NCI-H2196 treated with DMSO at 0.1 percent for 48 hours (cell line): ENCODE measurements at regions not wholly inside any gene's neighbourhood (a gene's known extent, or its start where the extent isn't known, plus 50 kb on each side); places are given as distances from the start of the nearest gene placed in this dataset.

Experiments
- DNase-seq: peaks from one replicate; lab custom pipeline; 2025; ENCODE audit not compliant: unreplicated experiment; lab: John Stamatoyannopoulos, UW

- no peak for DNase-seq
Observed at GRCh38 chr2:172153156-172153555, 50.5 kb upstream of the DLX2 start.

GRCh38 chr2:172153757-172154156 is 51.1 kb upstream of the DLX2 start:
- no peak for DNase-seq

- no peak for DNase-seq
Observed at GRCh38 chr2:172155752-172156151, 53.1 kb upstream of the DLX2 start.

- no peak for DNase-seq
Observed at GRCh38 chr2:172160839-172161238, 58.1 kb upstream of the DLX2 start.

GRCh38 chr2:172162225-172162733 is 59.6 kb upstream of the DLX2 start:
- DNase-seq = no peak

GRCh38 chr2:172162739-172163336 is 60.1 kb upstream of the DLX2 start:
- DNase-seq = no peak

- no peak for DNase-seq
Observed at GRCh38 chr2:172168917-172169346, 66.2 kb upstream of the DLX2 start.

- DNase-seq = no peak
Observed at GRCh38 chr2:172169611-172170010, 66.9 kb upstream of the DLX2 start.

GRCh38 chr2:172172513-172173173 is 69.9 kb upstream of the DLX2 start:
- peak; percentile 36 for DNase-seq

- no peak for DNase-seq
Observed at GRCh38 chr2:172173174-172173706, 70.5 kb upstream of the DLX2 start.

- no peak for DNase-seq
Observed at GRCh38 chr2:172177581-172177980, 74.9 kb upstream of the DLX2 start.

GRCh38 chr2:172177996-172178395 is 75.3 kb upstream of the DLX2 start:
- no peak for DNase-seq

GRCh38 chr2:172179045-172179701 is 76.5 kb upstream of the DLX2 start:
- DNase-seq = no peak

- DNase-seq = no peak
Observed at GRCh38 chr2:172181840-172182239, 79.1 kb upstream of the DLX2 start.

- DNase-seq = no peak
Observed at GRCh38 chr2:172182624-172183023, 79.9 kb upstream of the DLX2 start.

GRCh38 chr2:172193331-172194089 is 90.8 kb upstream of the DLX2 start:
- DNase-seq = no peak

- DNase-seq = no peak
Observed at GRCh38 chr2:172195836-172196376, 93.2 kb upstream of the DLX2 start.

GRCh38 chr2:172196768-172197431 is 94.2 kb upstream of the DLX2 start:
- DNase-seq = no peak

- DNase-seq = no peak
Observed at GRCh38 chr2:172198361-172198760, 95.7 kb upstream of the DLX2 start.

- DNase-seq = no peak
Observed at GRCh38 chr2:172198908-172199307, 96.2 kb upstream of the DLX2 start.
